Activated CD4-positive, alpha-beta memory T cell treated with anti-CD3 and anti-CD28 coated beads for 36 hours (primary cell): ENCODE measurements at regions not wholly inside any gene's neighbourhood (a gene's known extent, or its start where the extent isn't known, plus 50 kb on each side); places are given as distances from the start of the nearest gene placed in this dataset.

ENCODE experiments used
- CTCF ChIA-PET: fragments of 350-600 bp; sonication (Branson Sonifier 250); formaldehyde crosslinking; loops from one replicate; lab custom pipeline; 2021; ENCODE audit warnings: antibody characterized with exemption, inconsistent platforms; lab: Charles Lee
- POLR2A ChIA-PET: fragments of 350-600 bp; sonication (Branson Sonifier 250); formaldehyde crosslinking; loops from one replicate; lab custom pipeline; 2021; ENCODE audit warnings: antibody characterized with exemption; lab: Charles Lee
- DNase-seq: peaks from one replicate; pipeline ENCODE4 v3.0.0-alpha.2; 2020
- H3K27ac Mint-ChIP-seq: one replicate; pipeline ENCODE4 v1.8.0; 2021; ENCODE audit warnings: mixed read lengths
- H3K27me3 Mint-ChIP-seq: one replicate; pipeline ENCODE4 v1.8.0; 2021; ENCODE audit warnings: mixed read lengths
- H3K36me3 Mint-ChIP-seq: one replicate; pipeline ENCODE4 v1.8.0; 2021; ENCODE audit warnings: mixed read lengths
- H3K4me1 Mint-ChIP-seq: one replicate; pipeline ENCODE4 v1.8.0; 2021; ENCODE audit warnings: low read depth, mixed read lengths
- H3K4me3 Mint-ChIP-seq: one replicate; pipeline ENCODE4 v1.8.0; 2021; ENCODE audit warnings: mild to moderate bottlenecking, mixed read lengths
- H3K9me3 Mint-ChIP-seq: one replicate; pipeline ENCODE4 v1.8.0; 2021; ENCODE audit warnings: mixed read lengths
- intact Hi-C: fragments of 100-400 bp; cut with micrococcal nuclease; formaldehyde crosslinking; loops from one replicate; pipeline ENCODE4 v1.15.1; 2023

DNA sequence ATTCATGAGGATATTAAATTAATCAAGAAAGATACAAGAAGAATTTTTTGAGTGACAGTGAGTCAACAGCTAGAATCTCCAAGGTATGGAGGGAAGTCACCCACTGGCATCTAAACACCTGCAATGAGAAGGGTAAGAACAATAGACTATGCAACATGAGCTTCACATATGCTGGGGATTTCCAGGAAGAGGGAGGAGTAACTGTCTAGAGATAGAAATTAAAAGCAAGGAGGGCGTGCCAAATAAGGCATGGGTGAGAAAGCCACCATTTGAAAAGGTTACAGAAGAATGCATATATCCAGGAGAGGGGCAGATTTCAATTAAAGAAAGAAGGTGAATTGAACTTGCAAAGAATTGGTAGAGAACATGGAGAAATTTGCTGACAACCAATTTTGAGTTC is 365.7 kb downstream of the GPR37 start:
- Mint-ChIP-seq H3K9me3 (peaks cover 9% of the 10 kb centered on the region), H3K36me3 (no peaks in the 10 kb centered on the region), H3K4me1 (no peaks in the 10 kb centered on the region), H3K4me3 (no peak overlapping the region), H3K27ac (no peak overlapping the region), H3K27me3 (no peaks in the 10 kb centered on the region)
- DNase-seq, result no peak
- ChIA-PET CTCF (no interaction called here), POLR2A (no interaction called here)
- intact Hi-C loops, result no loop called here

GRCh38 chr7:124398937-124399552 is 366.2 kb upstream of the TMEM229A start:
- H3K27me3 Mint-ChIP-seq, result no peaks in the 10 kb centered on the region
- DNase-seq, result no peak
- H3K36me3 Mint-ChIP-seq, result no peaks in the 10 kb centered on the region
- H3K9me3 Mint-ChIP-seq, result peaks cover 9% of the 10 kb centered on the region
- no peaks in the 10 kb centered on the region for H3K4me1 Mint-ChIP-seq
- intact Hi-C loops, result no loop called here
- H3K4me3 Mint-ChIP-seq, result no peak overlapping the region
- POLR2A ChIA-PET, result no interaction called here
- no peak overlapping the region for H3K27ac Mint-ChIP-seq
- CTCF ChIA-PET, result no interaction called here

DNA sequence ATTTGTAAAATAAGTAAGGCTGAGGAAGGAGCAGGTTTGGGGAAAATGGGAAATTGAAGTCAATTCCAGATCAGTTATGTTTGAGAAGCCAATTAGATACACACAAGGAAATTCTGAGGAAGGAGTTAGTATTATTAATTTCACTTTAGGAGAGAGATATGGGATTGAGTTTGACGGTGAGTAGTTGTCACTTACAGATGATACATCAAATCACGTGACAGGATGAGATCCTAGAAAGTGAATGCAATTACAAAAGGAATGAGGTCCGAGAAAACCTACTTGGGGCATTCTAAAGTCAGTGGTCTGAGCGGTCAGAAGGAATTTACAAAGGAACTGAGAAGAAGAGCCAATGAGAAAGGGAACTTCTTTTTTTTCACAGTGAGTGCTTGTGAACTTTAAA is 364.3 kb upstream of the TMEM229A start:
- H3K4me1 Mint-ChIP-seq, result no peaks in the 10 kb centered on the region
- ChIA-PET POLR2A (no interaction called here), CTCF (no interaction called here)
- H3K4me3 Mint-ChIP-seq, result no peak overlapping the region
- intact Hi-C loops, result no loop called here
- H3K9me3 Mint-ChIP-seq, result peaks cover 9% of the 10 kb centered on the region
- H3K27ac Mint-ChIP-seq, result no peak overlapping the region
- H3K27me3 Mint-ChIP-seq, result no peaks in the 10 kb centered on the region
- DNase-seq, result no peak
- no peaks in the 10 kb centered on the region for H3K36me3 Mint-ChIP-seq

DNA sequence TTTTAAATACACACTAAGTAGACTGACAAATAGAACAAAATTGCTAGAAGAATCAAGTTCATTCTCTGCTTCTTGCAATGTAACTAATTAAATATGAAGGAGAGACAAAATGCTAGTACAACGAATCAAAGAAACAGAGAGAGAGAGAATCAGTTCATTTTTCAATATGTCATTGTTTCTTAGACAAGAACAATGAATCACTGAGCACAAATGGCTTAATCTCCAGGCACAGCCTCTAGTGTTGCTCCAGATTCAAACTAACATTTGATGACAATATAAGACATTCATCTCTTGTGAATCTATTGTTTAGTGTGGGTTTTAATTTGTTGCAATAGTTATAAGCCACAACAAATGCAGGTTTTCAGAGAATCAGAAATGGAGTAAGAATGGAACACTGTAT is 357.4 kb upstream of the TMEM229A start:
- H3K27me3 Mint-ChIP-seq, result no peaks in the 10 kb centered on the region
- no peak overlapping the region for H3K27ac Mint-ChIP-seq
- no peak for DNase-seq
- intact Hi-C loops, result no loop called here
- H3K4me1 Mint-ChIP-seq, result no peaks in the 10 kb centered on the region
- ChIA-PET CTCF (no interaction called here), POLR2A (no interaction called here)
- H3K4me3 Mint-ChIP-seq, result no peak overlapping the region
- H3K36me3 Mint-ChIP-seq, result no peaks in the 10 kb centered on the region
- H3K9me3 Mint-ChIP-seq, result no peaks in the 10 kb centered on the region

- Mint-ChIP-seq H3K4me1 (no peaks in the 10 kb centered on the region), H3K36me3 (no peaks in the 10 kb centered on the region), H3K4me3 (no peak overlapping the region), H3K9me3 (no peaks in the 10 kb centered on the region), H3K27me3 (no peaks in the 10 kb centered on the region), H3K27ac (no peak overlapping the region)
- intact Hi-C loops, result no loop called here
- POLR2A ChIA-PET, result no interaction called here
- no peak for DNase-seq
- CTCF ChIA-PET, result no interaction called here
Measured at GRCh38 chr7:124388751-124389150, 355.9 kb upstream of the TMEM229A start.

DNA sequence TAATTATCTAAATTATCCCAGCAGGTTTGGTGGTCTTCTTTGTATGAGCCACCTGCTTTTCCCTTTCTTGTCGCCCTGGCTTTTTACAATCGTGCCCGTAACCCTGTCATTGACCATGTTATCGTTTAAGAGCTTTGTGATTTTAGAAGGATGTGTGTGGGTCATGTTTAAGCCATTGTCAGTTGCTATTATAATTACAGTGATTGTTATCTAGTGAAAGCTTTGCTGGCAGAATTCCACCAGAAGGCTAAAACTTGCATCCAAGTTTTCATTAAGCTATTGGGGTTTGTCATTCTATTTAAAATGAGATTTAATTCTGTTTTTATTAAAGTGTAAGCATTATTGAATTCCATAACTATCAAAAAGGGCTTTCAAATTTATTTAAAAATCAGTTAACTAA is 354.2 kb upstream of the TMEM229A start:
- Mint-ChIP-seq H3K9me3 (no peaks in the 10 kb centered on the region), H3K27ac (no peak overlapping the region), H3K4me3 (no peak overlapping the region), H3K27me3 (no peaks in the 10 kb centered on the region), H3K36me3 (no peaks in the 10 kb centered on the region), H3K4me1 (no peaks in the 10 kb centered on the region)
- intact Hi-C loops, result no loop called here
- POLR2A ChIA-PET, result no interaction called here
- CTCF ChIA-PET, result no interaction called here
- DNase-seq, result no peak

DNA sequence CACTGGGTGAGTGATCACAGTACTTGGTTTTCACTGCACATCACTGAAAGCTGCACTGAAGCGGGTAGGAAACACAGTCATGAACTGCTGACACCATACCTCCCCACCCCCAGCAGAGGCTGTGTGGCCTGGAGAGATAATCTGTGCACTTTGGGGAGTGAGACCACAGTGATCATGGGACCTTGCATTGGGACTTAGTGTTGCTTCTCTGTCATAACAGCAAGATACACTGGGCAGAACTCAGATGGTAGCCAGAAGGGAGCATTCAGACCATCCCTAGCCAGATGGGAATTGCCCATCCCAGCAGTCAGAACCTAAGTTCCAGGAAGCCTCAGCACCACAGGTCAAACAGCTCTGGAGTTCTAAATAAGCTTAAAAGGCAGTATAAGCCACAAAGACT is 346.4 kb upstream of the TMEM229A start:
- H3K9me3 Mint-ChIP-seq, result peaks cover 2% of the 10 kb centered on the region
- ChIA-PET CTCF (no interaction called here), POLR2A (no interaction called here)
- no peaks in the 10 kb centered on the region for H3K27me3 Mint-ChIP-seq
- no peak overlapping the region for H3K4me3 Mint-ChIP-seq
- intact Hi-C loops, result no loop called here
- no peaks in the 10 kb centered on the region for H3K4me1 Mint-ChIP-seq
- H3K27ac Mint-ChIP-seq, result no peak overlapping the region
- no peaks in the 10 kb centered on the region for H3K36me3 Mint-ChIP-seq
- no peak for DNase-seq

DNA sequence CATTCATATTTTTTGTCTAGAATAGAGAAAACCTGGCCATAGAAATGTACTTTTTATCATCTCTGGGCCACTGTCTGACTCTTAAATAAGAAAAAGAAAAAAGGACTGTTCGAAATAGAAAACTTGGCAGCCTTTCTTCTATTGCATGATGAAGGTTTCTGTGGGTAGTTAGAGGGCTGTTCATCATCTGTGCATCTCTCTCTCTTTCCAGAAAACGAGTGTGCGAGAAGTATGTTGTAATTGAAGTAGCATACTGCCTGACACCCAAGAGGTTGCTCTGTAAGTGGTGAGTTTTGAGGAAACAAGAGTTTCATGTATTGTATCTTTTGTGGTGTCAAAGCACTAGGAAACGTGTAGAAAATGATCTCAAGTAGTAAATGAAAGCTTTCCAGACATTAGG is 343.2 kb upstream of the TMEM229A start:
- H3K4me1 Mint-ChIP-seq, result no peaks in the 10 kb centered on the region
- no peak overlapping the region for H3K4me3 Mint-ChIP-seq
- no peaks in the 10 kb centered on the region for H3K27me3 Mint-ChIP-seq
- H3K9me3 Mint-ChIP-seq, result no peaks in the 10 kb centered on the region
- CTCF ChIA-PET, result no interaction called here
- POLR2A ChIA-PET, result no interaction called here
- no peak for DNase-seq
- intact Hi-C loops, result no loop called here
- no peaks in the 10 kb centered on the region for H3K36me3 Mint-ChIP-seq
- H3K27ac Mint-ChIP-seq, result no peak overlapping the region

DNA sequence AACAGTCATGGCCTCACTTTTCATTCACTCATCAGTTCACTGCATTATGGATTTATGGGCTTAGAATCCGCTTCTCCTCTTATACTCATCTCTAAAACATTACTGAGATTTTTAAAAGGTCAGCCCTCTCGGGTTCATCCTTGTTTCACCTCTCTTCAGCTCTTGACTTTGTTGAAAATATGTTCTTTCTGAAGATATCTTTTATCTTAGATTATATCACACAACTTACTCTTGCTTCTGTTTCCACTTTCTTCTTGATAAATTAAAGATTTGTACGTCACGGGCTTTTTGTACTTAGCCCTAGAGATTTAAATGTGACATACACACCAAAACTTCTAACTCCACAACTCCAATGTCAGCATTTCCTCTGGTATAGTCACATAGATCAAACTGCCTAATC is 342.5 kb upstream of the TMEM229A start:
- Mint-ChIP-seq H3K4me1 (no peaks in the 10 kb centered on the region), H3K4me3 (no peak overlapping the region), H3K27ac (no peak overlapping the region), H3K27me3 (no peaks in the 10 kb centered on the region), H3K9me3 (no peaks in the 10 kb centered on the region), H3K36me3 (no peaks in the 10 kb centered on the region)
- intact Hi-C loops, result no loop called here
- no peak for DNase-seq
- CTCF ChIA-PET, result no interaction called here
- POLR2A ChIA-PET, result no interaction called here

DNA sequence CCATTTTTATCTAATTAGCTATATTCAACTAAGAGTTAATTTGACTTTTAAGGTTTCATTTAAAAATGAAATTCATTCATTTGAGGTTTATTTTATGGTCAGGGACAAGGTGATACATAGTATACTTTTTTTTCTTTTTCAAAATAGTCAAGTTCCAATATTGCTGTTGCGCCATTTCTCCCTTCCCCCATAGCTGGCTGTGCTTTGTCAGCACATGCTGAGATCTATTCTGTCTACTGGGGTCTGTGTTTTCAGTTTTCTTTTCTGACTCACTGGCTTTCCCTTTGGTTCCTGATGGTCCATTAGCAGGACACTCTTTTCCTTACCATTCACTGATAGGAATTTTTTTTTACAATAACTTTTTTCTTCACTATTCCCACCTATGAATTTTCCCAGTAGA is 336.4 kb upstream of the TMEM229A start:
- DNase-seq, result no peak
- ChIA-PET CTCF (interaction anchor here (0.6 kb wide), 1 partner anchor 268 kb away, joined by 3 read pairs; no protein-coding TSS in a partner anchor), POLR2A (no interaction called here)
- Mint-ChIP-seq H3K27ac (no peak overlapping the region), H3K27me3 (no peaks in the 10 kb centered on the region), H3K4me1 (no peaks in the 10 kb centered on the region), H3K36me3 (no peaks in the 10 kb centered on the region), H3K4me3 (no peak overlapping the region), H3K9me3 (peaks cover 7% of the 10 kb centered on the region)
- intact Hi-C loops, result no loop called here

DNA sequence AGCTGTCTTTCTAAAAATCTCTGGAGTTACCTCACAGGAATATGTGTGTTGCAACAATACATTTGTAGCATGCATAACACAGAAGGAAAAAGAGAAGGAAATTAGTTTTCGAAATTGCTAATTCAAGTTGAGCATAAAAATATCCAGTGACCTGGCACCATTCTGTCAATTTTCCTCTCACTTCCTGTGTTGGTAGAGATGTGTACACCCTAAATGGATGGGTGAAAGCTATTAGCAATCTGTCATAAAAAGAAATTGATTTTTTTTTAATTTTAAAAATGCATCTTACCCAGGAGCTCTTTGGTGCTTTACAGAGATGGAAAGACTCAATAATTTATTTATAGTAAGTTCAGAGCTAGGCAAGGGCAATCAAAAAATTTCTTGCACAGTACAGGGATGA is 333.3 kb upstream of the TMEM229A start:
- Mint-ChIP-seq H3K4me1 (no peaks in the 10 kb centered on the region), H3K27me3 (no peaks in the 10 kb centered on the region)

GRCh38 chr7:124364283-124364682 is 331.4 kb upstream of the TMEM229A start:
- H3K36me3 Mint-ChIP-seq, result no peaks in the 10 kb centered on the region
- no peak for DNase-seq
- ChIA-PET POLR2A (no interaction called here), CTCF (no interaction called here)
- intact Hi-C loops, result no loop called here
- H3K4me3 Mint-ChIP-seq, result no peak overlapping the region
- H3K27me3 Mint-ChIP-seq, result no peaks in the 10 kb centered on the region
- no peaks in the 10 kb centered on the region for H3K4me1 Mint-ChIP-seq
- H3K27ac Mint-ChIP-seq, result no peak overlapping the region
- peaks cover 16% of the 10 kb centered on the region for H3K9me3 Mint-ChIP-seq

More for the DNA sequence above, 333.3 kb upstream of the TMEM229A start:
- H3K9me3 Mint-ChIP-seq, result peaks cover 13% of the 10 kb centered on the region
- no peak overlapping the region for H3K27ac Mint-ChIP-seq
- intact Hi-C loops, result no loop called here
- no peak for DNase-seq
- ChIA-PET CTCF (no interaction called here), POLR2A (no interaction called here)
- H3K4me3 Mint-ChIP-seq, result no peak overlapping the region
- no peaks in the 10 kb centered on the region for H3K36me3 Mint-ChIP-seq

- no peak overlapping the region for H3K4me3 Mint-ChIP-seq
- no peak for DNase-seq
- ChIA-PET POLR2A (no interaction called here), CTCF (no interaction called here)
- H3K27me3 Mint-ChIP-seq, result no peaks in the 10 kb centered on the region
- no peak overlapping the region for H3K27ac Mint-ChIP-seq
- no peaks in the 10 kb centered on the region for H3K36me3 Mint-ChIP-seq
- intact Hi-C loops, result no loop called here
- H3K4me1 Mint-ChIP-seq, result no peaks in the 10 kb centered on the region
- H3K9me3 Mint-ChIP-seq, result no peaks in the 10 kb centered on the region
Measured at GRCh38 chr7:124354201-124354600, 321.3 kb upstream of the TMEM229A start.
